Retinal pigment epithelial cell (primary cell): ENCODE measurements at regions not wholly inside any gene's neighbourhood (a gene's known extent, or its start where the extent isn't known, plus 50 kb on each side); places are given as distances from the start of the nearest gene placed in this dataset.

ENCODE experiments used
- DNase-seq: peaks from one replicate; pipeline ENCODE4 v3.0.0-alpha.2; 2010; ENCODE audit warnings: low read depth
- H3K4me3 ChIP-seq: 2 replicates; pipeline ENCODE4 v1.5.1; 2011; ENCODE audit warnings: mild to moderate bottlenecking, low read length, control low read depth, moderate library complexity
- TF ChIP-seq, protein P1 (sequence below): conservative IDR thresholded peaks from 2 replicates; pipeline ENCODE4 v1.5.1; 2011; ENCODE audit warnings: low read depth, low read length, control low read depth, inconsistent platforms

DNA sequence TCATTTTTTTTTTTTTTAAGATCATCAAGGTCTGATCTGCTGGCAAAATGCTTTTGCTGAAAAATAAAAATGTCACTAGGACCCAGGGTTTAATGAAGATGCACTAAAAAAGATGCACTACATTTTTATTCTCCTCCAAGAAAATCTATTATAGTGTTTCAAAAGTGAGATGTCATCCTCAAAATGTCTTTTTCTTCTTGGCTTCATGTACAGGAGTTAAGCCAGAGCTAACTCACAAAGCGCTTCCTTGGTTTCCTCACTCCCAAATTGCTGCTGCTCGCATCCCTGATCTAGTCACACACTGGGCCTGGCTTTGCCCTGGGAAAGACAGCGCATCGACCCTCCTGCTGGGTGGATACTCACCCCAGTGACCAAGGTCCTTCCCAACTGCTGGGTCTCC is 113.4 kb upstream of the CCDC68 start:
- no peak for DNase-seq
- no peak overlapping the region for H3K4me3 ChIP-seq
- TF ChIP-seq, protein P1, sequence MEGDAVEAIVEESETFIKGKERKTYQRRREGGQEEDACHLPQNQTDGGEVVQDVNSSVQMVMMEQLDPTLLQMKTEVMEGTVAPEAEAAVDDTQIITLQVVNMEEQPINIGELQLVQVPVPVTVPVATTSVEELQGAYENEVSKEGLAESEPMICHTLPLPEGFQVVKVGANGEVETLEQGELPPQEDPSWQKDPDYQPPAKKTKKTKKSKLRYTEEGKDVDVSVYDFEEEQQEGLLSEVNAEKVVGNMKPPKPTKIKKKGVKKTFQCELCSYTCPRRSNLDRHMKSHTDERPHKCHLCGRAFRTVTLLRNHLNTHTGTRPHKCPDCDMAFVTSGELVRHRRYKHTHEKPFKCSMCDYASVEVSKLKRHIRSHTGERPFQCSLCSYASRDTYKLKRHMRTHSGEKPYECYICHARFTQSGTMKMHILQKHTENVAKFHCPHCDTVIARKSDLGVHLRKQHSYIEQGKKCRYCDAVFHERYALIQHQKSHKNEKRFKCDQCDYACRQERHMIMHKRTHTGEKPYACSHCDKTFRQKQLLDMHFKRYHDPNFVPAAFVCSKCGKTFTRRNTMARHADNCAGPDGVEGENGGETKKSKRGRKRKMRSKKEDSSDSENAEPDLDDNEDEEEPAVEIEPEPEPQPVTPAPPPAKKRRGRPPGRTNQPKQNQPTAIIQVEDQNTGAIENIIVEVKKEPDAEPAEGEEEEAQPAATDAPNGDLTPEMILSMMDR, result no peak

DNA sequence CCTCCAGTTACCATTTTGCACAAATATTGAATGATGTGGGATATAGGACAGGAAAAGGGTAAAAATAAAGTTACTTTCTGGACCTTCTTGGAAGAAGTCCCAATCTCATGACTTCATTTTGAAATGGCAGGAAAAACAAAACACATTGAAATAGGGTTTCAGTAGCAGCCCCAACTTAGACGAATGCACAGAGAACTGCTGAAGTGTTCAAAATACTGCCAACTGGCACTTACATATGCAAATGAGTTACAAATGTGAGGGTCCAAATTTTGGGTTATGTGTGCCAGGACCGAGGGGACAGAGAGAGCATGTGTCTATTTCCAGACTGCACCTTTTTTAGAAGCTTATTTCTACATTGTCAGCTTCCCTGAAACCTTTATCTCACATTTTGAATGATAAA is 112.9 kb upstream of the CCDC68 start:
- TF ChIP-seq, protein P1, result no peak
- DNase-seq, result no peak
- no peak overlapping the region for H3K4me3 ChIP-seq

DNA sequence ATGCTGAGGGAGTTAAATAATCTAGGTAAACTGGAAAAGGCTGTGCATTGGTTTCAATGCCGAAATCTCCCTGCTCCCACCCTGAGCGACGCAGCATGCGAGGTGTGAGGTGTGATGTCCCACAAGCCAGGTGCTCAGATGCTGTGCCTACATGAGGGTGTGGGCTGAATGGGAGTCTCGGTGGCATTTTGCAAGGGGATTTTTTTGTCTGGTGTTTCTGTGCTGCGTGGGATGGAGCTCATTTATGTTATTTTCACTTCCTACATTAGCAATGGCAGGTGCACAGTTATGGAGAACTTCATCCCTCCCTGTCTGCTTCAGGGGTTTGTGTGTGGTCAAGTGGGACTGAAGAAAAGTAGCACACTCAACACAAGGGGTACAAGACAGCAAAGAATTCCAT is 110.2 kb upstream of the CCDC68 start:
- TF ChIP-seq, protein P1, result no peak
- no peak overlapping the region for H3K4me3 ChIP-seq
- DNase-seq, result no peak

DNA sequence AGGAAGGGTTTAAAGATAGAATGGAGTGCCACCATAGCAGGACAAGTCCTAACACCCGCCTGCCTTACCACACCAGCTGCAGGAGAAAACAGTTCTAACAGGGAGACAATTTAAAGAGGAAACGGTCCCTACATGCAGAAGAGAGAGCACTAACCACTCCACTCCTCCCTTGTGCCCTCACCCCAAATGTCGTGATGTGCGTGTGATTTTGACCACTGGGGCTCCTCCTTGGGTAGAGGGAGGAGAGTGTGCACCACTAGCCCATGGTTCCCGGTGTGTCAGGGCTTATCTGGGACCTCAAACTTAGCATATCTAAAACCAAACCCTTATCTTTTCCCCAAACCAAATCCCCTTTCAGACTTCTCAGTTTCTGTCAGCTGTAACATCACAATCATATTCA is 105.5 kb upstream of the CCDC68 start:
- no peak overlapping the region for H3K4me3 ChIP-seq
- TF ChIP-seq, protein P1, result no peak
- no peak for DNase-seq

DNA sequence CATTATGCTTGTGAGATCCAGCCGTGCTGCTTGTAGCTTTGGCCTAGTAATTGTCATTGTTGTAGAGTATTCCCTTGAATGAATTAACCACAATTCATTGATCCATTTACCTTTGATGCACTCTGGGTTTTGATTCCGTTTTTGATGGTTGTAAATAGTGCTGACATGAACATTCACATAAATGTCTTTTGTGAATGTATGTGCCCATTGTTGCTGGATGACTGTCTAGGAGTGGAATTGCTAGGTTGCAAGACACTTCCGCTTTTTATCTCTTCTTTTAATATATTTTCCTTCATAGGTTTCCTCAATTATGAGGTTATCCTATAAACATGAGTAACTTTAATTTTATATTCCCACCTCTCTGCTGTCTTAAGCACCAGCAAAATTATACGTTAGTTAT is 104.8 kb upstream of the CCDC68 start:
- TF ChIP-seq, protein P1, result no peak
- no peak for DNase-seq
- no peak overlapping the region for H3K4me3 ChIP-seq

DNA sequence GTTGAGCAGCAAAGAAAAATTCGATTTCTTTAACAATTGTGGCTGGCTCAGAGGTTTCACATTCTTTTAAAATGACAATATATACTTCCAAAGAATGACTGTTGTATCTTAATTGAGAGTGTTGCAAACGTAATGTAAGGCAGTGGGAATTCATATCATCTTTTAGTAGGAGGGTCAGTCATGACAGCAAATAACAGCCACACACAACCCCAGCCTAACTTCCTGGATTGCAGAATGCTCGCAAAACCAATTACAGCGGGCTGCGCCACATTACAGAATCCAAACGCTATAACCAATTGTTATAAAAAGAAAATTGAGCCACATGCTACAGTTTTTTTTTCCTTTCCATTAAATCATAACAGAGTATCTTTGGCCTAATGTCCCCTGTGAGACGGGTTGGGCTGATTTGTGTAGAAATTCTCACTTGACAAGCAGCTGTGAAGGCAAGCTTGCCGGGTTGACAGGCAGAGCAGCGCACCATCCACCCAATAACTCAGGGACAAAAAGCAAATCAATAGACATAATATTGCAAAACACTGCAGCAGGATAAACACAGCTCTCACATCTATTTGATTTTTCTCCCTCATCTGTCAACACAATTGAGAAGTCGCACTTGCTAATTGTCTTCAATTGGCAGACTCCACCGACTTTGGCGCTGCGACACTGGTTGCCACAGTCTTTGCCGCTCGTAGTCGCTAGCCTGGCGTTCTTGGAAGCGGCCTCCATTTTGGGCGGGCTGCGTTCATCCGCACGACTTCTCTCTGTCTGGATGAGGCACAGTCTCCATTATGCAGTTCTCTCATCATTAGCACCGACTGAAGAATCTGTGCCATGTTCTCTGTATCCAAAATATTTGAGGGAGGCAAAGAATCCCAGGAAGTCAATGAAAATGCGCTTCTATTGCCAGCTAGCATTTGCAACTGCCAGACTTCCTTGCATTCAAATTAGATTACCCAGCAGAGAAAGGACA is 95.0 kb upstream of the CCDC68 start:
- TF ChIP-seq, protein P1, result no peak
- H3K4me3 ChIP-seq, result no peak overlapping the region
- no peak for DNase-seq

DNA sequence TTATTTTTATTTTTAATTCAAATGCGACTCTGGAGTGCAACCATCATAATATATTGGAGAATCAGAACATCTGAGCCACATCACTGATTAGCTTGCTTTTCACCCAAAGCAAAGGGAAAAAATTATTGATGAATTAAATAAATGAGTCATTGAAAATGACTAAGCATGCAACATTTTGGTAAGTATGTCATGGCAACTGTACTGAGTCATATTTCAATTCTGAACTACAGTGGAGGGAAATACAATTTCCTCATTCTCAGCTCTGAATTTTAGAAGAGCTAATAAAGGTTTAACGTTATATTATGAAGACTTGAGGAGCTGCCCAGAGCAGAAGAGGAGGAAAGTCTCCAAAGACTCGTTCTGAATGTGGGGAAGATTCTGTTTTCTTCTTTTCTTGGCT is 89.6 kb upstream of the CCDC68 start:
- TF ChIP-seq, protein P1, result no peak
- no peak for DNase-seq
- H3K4me3 ChIP-seq, result no peak overlapping the region
